ENCODE measurements at regions not wholly inside any gene's neighbourhood (a gene's known extent, or its start where the extent isn't known, plus 50 kb on each side); places are given as distances from the start of the nearest gene placed in this dataset.

DNA sequence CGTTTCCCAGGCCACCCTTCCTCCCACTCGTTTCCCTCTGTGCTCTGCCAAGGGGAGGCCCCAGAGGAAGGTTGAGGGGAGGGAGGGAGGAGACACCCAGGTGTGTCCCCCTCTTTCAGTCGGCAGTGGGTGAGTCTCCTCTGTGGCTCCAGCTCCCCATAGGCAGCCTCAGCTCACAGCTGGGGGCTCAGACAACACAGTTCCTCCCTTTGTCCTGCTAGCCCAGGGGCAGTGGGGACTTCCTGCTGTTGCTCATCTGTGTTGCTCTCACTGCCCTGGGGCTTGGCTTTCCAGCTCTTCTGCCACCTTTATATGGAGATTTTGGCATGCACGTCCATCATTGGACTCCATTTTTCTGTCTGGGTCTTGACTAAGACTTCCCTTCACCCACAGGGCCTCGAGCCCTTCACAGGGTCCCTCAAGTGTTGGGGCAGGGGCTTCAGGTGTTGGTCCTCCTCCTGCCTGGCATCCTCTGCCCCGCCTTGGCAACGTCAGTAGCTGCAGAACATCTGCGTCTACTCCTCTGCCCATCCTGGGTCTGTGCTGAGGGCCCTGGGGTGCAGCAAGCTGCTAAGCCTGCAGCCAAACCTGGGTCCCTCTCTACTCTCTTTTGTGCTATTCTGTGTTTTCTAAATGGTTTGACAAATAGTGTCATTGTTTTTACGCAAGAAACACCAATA lies 190.6 kb upstream of the PMEPA1 start:
- intact Hi-C loops (cut with micrococcal nuclease): no loop called here

DNA sequence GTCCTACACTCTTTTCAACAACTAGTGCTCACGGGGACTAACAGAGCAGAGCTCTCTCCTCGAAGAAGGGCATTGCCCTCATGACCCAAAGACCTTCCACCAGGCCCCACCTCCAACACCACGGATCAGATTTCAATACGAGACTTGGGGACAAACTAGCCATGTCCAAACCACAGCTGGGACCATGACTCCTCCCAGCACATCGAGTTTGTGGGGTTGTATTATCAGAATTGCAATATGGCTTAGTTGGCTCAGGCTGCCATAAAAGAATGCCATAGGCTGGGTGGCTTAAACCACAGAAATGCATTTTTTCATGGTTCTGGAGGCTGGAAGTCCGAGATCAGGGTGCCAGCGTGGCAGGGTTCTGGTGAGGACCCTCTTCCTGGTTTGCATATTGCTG lies 189.7 kb upstream of the PMEPA1 start:
- intact Hi-C loops (cut with micrococcal nuclease): no loop called here

DNA sequence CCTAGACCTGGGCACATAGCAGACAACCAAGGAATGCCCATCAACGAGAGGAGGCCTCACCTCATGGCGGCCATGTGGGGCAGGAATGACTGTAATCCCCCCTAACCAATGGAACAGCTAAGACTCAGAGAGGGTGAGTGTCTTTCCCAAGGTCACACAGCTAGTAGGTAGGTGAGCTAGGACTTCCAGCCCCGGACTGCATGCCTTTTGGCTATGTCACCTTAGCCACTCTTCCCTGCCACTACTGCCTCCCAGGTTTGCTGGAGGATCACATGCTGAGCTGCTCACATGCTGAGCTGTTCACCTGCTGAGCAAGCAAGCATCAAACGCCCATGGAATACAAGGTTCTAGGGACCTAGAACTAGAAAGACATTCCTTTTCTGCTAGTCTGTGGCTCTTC lies 188.5 kb upstream of the PMEPA1 start:
- intact Hi-C loops (cut with micrococcal nuclease): no loop called here

DNA sequence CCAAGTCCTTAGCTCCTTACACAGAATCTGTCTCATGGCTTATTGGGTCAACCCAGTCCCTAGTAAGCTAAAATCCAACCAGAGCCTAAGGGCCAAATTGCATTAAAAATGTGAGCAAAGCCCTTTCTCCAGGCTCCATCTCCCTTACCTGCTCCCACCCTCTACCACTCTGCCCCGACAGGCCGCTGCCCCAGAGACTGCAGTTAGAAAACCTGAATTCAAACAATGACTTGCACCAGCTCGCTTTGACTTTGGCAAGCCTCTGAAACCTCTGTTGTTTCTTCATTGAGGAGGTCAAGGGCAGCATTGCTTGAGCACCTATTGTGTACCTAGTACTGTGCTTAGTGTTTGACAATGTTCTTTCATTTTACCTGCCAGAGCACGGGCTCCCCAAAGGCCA lies 188.1 kb upstream of the PMEPA1 start:
- intact Hi-C loops (cut with micrococcal nuclease): no loop called here

DNA sequence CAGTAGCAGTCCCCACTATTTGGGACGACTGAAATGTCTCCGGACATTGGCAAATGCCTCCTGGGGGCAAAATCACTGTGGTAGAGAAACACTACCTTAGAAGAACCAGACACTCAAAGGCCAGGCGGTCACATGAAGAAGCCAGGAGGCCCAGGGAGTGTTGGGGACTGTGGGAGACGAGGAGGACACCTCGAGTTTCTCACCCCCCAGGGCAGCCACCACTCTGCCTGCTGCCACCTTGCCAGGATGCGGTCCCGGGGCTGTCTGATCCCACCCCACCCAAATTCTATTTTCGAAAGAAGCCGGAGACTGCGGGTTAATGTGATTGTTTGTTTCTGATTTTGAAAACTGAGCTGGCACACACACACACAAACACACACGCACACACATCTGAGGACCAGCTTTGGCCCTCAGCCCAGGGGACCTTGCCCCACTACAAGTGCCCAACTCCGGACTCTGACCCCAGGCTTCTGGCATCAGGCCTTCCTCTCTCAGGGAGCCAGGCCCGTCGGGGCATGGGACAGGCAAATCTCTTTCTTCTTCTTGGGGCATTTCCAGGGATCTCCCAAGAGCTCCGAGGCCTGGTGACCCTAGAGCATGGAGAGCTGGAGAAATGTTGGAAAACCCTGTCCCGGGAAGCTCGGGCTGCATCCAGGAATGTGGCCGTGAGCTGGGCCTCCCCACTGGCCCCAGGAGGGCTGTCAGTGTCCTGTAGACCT lies 187.5 kb upstream of the PMEPA1 start:
- intact Hi-C loops (cut with micrococcal nuclease): no loop called here

DNA sequence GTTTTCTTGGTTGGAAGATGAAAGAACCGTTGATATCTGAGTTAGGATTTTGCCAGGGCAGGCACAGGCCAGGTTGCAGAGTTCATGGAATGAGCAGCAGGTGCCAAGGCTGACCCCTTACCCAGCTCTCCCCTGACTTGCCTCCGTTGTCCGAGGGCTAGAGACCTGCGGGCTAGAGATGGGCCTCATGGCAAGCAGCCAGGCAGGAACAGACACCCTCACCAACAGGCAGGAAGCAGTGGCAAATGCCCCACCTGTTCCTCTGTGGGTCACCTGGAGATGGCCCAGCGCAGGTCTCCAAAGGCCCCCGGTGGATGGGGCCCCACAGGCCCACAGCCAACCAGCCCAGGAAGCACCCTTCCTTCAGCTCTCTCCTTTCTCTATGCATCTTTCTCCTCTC lies 186.7 kb upstream of the PMEPA1 start:
- intact Hi-C loops (cut with micrococcal nuclease): no loop called here

DNA sequence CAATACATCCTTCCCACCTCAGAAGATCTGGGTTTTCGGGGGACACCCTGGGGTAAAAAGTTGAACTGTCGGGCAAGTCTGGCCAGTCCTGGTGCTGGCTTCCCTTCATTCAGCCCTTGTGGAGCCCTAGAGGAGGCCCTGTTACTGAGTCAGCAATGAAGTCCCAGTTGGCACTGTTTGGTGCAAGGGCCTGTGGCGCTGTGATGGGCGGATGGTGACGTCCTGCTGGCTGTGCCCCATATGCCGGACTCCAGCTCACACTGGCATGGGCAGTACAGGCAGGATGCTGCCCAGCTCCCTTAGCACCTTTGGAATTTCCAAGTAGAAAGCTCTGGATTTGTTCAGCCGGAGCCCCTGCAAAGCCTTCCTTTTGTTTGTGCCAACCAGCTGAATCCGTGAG lies 186.2 kb upstream of the PMEPA1 start:
- intact Hi-C loops (cut with micrococcal nuclease): no loop called here

DNA sequence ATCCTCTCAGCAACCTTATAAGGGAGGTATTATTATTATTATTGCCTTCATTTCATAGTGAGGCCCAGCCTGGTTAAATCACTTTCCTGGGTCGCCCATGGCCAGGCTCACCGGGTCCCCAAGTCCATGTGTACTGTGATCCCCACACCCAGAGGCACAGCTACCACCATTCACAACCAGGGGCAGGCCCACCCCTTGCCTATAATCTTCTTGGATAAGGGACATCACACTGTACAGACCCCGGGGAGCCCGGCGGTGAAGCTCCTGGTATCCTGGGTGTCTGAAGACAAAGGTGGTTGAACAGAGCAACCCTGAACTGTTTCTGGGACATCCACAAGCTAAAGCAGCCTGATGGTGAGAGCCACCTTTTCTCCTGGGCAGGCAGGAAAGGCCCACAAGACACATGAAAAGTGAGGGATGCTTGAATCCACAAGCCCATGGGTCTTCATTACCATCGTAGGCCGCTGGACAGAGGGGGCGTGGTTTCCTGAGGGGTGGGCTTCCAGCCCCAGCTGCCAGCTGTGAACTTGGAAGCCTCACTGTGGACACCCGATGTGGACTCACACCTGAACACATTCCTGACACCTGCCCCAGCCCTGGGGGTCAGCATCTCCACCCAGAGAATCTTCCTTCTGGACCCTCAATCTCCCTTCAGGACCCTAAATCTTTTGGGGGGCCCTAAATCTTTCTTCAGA lies 185.5 kb upstream of the PMEPA1 start:
- intact Hi-C loops (cut with micrococcal nuclease): no loop called here

DNA sequence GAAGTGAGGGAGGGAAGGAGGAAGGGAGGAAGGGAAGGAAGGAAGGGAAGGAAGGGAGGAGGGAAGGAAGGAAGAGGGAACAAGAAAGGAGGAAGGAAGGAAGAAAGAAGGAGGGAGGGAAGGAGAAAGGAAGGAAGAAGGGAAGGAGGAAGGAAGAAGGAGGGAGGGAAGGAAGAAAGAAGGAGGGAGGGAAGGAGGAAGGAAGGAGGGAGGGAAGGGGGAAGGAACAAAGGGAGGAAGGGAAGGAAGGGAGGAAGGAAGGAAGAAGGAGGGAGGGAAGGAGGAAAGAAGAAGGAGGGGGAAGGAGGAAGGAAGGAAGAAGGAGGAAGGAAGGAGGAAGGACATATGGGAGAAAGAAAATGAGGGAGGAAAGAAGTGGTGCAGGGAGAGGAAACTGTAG lies 184.7 kb upstream of the PMEPA1 start:
- intact Hi-C loops (cut with micrococcal nuclease): no loop called here

DNA sequence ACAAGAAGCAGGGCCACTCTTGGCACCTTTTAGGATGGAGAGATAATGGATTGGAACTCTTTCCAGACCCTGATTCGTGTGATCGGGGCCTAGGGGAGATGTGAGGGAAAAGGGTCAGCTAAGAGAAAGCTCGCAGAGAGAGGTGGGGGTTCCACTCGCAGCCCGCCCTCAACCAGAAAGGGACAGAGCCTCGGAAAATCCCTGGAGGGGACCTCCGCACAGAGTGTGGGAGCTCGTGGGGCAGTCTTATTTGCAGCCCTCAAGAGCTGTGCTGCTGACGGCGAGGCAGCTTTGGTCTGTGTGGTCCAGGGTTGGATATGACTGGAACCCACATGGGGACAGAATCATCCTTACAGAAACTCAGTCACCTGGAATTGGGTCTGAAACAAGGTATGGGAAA lies 184.3 kb upstream of the PMEPA1 start:
- intact Hi-C loops (cut with micrococcal nuclease): no loop called here

DNA sequence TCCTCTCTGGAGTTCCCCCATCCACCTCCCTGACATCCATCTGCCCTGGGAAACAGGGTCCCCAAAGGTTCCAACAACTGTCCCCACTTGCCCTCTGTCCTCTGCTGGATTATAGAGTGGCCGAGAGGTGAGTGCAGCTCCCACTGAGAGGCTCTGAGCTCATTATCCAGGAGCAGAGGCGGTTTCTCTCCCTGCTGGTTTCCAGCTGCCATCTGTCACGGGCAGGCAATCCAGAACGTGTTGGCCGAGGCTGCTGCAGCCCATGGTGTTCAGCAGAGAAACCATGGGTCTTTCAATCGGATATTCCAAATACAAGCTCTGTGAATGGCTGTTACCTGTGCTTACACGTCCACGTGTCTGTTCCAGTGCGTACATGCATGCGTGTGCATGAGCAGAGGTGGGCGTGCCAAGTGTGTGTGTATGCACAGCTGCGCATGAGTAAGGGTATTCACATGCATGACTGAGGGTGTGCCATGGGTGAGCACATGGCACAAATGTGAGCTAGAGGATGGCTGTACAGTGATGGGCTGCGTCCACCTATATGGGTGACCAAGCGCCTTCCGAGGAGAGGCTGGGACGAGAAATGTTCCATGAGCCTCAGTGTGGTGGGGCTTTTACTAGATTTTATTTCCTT lies 183.7 kb upstream of the PMEPA1 start:
- intact Hi-C loops (cut with micrococcal nuclease): no loop called here

DNA sequence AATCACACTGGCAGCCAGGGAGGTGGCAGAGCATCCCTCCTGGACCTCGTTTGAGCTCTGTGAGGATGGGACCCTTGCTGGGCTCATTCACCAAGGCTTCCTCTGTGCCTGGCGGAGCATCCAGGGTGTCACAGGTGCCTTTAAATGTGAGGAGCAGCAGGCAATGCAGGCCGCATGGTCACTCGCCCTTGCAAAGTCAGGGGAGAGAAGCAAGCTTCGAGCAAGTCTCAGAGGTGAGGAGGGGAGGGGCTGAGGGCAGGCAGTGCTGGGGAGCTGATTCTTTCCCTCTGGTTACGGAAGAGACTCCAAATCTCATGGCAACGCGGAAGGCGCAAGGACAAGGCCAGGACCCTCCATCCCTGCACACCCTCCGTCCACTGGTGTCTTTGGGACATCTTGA lies 182.7 kb upstream of the PMEPA1 start:
- intact Hi-C loops (cut with micrococcal nuclease): no loop called here

DNA sequence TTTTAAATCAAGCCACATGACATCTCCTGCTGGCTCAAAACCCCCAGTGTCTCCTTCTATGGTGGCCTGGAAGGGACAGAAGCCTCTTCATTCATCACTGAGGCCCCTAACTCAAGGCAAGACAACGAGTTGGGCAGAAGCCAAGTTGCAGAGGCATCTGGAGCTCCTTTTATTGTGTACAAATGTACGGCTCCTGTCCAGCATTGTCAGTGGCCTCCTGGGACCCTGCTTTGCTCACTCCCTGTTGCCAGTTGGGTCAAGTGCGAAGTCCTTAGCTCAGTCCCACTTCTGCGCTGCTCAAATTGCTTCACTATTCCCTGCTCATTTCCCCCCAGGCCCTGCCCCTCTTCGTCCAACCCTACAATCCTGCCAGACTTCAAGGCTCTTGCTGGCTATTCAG lies 181.2 kb upstream of the PMEPA1 start:
- intact Hi-C loops (cut with micrococcal nuclease): no loop called here

DNA sequence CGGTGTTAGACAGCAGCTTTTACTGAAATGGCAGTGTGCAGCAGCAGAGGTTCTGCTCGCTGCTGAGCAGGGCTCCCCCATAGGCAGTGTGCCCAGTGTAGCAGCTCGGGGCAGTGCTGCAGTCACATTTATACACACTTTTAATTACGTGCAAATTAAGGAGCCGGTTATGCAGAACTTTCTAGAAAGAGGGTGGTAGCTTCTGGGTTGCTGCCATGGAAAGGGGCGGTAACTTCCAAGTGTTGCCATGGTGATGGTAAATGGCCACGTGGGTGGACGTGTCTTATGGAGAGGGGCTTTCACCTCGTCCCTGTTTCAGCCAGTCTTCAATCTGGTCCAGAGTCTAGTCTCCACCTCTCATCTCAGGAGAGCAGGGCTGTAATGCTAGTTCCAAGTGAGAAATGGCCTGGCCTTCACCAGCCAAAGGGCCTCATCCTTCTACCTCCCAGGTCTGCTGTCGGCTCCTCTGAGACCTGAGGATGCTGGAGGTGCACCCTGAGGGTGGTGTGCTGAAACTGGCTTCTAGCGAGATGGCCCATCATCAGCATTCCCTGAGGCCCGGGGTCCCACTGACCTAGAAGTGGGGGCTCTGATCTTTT lies 180.5 kb upstream of the PMEPA1 start:
- intact Hi-C loops (cut with micrococcal nuclease): no loop called here

DNA sequence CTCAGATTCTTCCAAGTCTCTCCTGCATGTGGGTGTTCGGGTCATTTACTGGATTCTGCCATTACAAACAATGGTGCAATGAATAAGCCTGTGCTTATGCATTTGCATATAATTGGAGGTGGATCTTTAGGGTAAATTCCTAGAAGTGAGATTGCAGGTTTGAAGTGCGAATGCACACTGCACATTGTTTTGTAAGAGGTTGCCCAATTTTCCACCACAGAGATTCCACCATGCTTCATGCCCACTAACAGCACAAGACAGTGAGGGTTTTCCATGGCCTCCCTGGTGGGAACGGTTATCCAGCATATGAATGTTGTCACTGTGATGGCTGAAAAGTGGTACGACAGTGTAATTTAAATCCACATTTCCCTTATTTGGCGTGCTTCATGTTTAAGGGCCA lies 178.8 kb upstream of the PMEPA1 start:
- intact Hi-C loops (cut with micrococcal nuclease): no loop called here

DNA sequence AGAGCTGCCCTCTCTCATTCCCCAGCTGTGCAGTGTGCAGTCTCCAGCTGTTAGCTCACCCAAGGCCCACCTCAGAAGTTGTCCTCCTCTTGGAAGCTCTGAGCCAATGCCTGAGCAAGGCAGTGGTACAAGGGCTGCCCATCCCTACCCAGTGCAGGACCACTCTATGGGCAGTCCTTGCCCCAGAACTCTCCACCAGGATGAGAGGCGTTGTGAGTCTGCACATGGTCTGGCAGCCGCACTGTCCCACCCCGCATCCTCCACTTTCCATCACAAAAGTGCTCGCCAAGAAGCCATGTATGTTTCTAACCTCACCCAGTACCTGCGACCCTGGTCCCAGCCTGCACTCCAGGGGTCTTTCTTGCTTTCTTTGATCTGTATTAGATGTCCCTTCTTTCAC lies 175.1 kb upstream of the PMEPA1 start:
- intact Hi-C loops (cut with micrococcal nuclease): no loop called here

DNA sequence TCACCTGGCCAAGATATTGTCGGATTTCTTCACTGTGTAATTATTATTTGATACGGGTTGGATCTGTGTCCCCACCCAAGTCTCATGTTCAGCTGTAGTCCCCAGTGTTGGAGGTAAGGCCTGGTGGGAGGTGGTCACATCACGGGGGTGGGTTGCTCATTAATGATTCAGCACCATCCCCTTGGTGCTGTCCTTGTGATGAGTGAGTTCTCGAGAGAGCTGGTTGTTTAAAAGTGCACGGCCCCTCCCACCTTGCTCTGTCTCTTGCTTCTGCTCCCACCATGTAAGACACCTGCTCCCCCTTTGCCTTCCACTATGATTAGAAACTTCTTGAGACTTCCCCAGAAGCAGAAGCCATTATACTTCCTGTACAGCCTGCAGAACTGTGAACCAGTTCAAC lies 173.9 kb upstream of the PMEPA1 start:
- intact Hi-C loops (cut with micrococcal nuclease): no loop called here

DNA sequence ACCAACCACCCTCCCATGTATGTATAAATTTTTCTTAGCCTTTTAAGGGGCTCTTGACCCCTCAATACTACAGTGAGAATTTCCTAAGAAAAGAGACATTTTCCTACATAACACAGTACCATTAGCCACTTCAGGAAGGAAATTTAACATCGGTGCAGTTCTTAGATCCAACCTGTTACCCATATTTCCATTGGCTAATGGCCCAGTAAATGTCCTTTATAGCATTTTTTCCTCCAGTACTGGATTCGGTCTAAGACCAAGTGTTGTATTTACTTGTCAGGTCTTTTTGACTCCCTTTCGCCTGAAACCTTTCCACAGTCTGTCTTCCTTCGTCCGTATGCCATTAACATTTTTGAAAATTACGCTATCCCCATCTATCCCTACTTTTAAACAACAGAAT lies 173.4 kb upstream of the PMEPA1 start:
- intact Hi-C loops (cut with micrococcal nuclease): no loop called here

DNA sequence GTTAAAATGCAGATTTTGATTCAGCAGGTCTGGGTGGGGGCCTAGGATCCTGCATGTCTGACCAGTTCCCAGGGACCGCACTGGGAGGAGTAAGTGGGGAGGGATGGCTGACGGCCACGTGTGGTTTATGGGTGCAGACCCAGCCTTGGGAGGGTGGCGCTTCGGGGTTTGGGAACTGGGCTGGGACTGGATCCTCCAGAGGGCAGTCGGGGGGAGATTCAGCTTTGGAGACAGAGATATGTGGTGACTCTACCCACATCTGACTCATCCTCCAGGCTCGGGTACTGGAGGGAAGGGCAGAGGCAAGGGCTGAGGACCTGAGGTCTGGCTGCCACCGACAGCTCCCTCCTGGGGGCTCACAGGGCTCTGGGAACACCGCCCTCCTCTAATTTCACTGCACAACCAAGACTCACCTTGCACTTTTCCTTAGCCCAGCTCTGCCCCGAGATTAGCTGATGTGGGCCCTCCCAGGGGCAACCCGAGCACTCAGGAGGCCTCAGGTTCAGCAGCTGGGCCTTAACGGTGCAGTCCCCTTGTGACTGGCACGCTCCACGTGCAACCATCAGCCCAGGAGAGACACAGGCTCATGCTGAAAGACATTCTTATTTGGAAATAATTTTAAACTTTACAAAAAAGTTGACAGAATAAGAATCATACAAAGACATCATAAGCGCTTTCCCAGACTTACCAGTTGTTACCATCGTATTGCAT lies 172.8 kb upstream of the PMEPA1 start:
- intact Hi-C loops (cut with micrococcal nuclease): no loop called here

DNA sequence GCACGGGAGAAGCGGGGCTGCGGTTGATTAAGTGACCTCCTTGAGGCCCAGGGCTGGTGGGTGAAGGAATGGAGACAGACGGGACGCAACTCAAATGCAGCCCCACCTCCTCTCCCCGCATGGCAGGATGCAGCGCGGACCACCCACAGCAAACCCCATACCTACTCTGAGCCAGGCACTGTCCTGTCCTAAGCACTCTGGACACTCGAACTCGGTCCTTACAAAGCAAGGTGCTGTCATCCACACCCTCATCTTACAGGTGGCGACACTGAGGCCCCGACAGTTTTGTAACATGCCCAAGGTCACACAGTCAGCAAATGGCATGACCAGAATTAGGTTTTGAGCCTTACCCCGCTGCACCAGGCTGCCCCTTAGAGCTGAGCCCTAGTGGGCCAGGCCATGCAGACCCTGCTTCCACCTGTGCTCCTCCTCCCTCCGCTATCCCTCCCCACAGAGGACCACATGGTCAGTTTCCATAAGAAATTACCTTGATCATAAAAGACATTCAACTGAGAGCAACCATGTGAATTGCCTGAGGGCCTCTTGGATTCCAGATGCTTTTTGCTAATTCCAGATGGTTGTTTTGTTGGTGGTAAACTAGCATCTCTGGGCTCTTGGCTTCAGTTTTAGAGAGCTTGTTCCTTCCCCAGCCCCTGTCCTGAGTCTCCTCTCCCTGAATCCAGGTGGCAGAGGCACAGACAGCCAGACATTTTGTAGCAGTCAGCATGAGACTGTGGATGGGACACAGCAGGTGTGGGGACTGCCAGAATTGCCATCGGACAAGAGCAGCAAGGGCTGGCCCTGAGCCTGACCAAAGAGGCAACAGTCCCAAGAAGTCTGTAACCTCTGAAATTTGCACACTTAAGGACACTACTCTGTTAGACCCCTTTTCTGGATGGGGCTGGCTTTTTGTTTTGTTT lies 171.9 kb upstream of the PMEPA1 start:
- intact Hi-C loops (cut with micrococcal nuclease): no loop called here

Data from T-helper 1 cell treated with Interleukin-12 subunit alpha and Interleukin-12 subunit beta and Interleukin-4 antibody, amounts not matched to agents 30 ng/mL and 1 ng/mL, for 36 hours (primary cell).